ENCODE measurements at regions not wholly inside any gene's neighbourhood (a gene's known extent, or its start where the extent isn't known, plus 50 kb on each side); places are given as distances from the start of the nearest gene placed in this dataset.

DNA sequence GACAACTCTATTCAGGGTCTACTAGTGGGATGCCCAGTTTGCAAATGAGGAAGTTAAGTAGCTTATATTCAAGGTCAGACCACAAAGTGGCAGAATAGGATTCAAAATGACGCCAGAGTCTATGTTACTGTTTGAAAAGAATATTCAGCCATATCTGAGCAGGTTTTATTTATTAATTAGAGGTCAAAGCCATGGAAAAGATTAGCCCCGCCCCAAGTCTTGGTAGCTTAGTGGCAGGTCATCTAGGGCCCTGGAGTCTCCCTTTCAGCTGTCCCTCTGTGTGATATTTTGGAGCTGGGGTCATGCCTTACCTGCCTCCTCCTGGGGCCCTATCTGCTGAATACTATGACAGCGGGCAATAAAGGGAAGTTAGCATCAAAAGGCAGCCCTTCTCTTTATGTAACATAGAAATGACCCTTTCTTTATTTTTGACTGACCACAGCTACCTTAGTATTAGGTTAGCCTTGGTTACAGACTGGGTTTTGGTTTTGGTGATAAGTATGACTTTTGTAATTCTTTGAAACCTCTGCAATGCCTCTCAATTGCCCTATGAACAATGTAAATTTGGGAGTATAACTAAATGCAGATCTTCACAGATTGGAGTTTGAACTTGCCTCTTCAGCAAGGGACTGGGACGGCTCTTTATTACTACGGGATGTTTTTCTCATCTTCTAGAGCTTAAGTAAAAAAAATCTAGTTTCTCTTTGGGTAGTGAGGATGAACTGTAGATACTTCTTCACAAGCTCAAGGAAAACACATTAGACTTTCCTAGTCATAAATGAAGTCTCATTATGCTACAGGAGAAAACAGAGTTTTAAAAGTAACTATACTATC, 153.0 kb upstream of the ITGA4 start:
- TF ChIP-seq, protein P1, sequence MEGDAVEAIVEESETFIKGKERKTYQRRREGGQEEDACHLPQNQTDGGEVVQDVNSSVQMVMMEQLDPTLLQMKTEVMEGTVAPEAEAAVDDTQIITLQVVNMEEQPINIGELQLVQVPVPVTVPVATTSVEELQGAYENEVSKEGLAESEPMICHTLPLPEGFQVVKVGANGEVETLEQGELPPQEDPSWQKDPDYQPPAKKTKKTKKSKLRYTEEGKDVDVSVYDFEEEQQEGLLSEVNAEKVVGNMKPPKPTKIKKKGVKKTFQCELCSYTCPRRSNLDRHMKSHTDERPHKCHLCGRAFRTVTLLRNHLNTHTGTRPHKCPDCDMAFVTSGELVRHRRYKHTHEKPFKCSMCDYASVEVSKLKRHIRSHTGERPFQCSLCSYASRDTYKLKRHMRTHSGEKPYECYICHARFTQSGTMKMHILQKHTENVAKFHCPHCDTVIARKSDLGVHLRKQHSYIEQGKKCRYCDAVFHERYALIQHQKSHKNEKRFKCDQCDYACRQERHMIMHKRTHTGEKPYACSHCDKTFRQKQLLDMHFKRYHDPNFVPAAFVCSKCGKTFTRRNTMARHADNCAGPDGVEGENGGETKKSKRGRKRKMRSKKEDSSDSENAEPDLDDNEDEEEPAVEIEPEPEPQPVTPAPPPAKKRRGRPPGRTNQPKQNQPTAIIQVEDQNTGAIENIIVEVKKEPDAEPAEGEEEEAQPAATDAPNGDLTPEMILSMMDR (IDR thresholded peaks at IDR 0.05; ENCODE audit: poor library complexity) = no peak
- no peak for TF ChIP-seq EZH2phosphoT487 (IDR thresholded peaks at IDR 0.05; ENCODE audit: low read depth, severe bottlenecking, unreplicated experiment)
- TF ChIP-seq EZH2 (IDR thresholded peaks at IDR 0.05; ENCODE audit: borderline replicate concordance) = no peak

All from hepatocyte (in vitro differentiated cells).